ENCODE measurements at regions not wholly inside any gene's neighbourhood (a gene's known extent, or its start where the extent isn't known, plus 50 kb on each side); places are given as distances from the start of the nearest gene placed in this dataset.

DNA sequence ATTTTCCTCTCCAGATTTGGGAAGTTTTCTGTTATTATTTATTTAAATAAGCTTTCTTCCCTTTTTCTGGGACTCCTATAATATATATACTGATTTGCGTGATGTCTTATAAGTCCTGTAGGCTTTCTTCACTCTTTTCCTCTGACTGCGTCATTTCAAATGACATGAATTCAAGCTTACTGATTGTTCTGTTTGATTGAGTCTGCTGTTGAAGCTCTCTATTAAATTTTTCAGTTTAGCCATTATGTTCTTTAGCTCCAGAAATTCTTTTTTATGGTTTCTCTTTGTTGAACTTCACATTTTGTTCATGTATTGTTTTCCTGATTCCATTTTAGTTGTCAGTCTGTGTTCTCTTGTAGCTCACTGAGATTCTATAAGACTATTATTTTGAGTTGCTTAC, 135.8 kb upstream of the PRR23C start (continued):
- TF ChIP-seq EZH2 (IDR thresholded peaks at IDR 0.05; ENCODE audit: borderline replicate concordance, control insufficient read depth, low read depth, low read length) (no peak), RBBP5 (conservative IDR thresholded peaks at IDR 0.05) (no peak)
- TF ChIP-seq, protein P1, sequence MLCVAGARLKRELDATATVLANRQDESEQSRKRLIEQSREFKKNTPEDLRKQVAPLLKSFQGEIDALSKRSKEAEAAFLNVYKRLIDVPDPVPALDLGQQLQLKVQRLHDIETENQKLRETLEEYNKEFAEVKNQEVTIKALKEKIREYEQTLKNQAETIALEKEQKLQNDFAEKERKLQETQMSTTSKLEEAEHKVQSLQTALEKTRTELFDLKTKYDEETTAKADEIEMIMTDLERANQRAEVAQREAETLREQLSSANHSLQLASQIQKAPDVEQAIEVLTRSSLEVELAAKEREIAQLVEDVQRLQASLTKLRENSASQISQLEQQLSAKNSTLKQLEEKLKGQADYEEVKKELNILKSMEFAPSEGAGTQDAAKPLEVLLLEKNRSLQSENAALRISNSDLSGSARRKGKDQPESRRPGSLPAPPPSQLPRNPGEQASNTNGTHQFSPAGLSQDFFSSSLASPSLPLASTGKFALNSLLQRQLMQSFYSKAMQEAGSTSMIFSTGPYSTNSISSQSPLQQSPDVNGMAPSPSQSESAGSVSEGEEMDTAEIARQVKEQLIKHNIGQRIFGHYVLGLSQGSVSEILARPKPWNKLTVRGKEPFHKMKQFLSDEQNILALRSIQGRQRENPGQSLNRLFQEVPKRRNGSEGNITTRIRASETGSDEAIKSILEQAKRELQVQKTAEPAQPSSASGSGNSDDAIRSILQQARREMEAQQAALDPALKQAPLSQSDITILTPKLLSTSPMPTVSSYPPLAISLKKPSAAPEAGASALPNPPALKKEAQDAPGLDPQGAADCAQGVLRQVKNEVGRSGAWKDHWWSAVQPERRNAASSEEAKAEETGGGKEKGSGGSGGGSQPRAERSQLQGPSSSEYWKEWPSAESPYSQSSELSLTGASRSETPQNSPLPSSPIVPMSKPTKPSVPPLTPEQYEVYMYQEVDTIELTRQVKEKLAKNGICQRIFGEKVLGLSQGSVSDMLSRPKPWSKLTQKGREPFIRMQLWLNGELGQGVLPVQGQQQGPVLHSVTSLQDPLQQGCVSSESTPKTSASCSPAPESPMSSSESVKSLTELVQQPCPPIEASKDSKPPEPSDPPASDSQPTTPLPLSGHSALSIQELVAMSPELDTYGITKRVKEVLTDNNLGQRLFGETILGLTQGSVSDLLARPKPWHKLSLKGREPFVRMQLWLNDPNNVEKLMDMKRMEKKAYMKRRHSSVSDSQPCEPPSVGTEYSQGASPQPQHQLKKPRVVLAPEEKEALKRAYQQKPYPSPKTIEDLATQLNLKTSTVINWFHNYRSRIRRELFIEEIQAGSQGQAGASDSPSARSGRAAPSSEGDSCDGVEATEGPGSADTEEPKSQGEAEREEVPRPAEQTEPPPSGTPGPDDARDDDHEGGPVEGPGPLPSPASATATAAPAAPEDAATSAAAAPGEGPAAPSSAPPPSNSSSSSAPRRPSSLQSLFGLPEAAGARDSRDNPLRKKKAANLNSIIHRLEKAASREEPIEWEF (IDR thresholded peaks at IDR 0.05; ENCODE audit: insufficient replicate concordance, low read depth, low read length), result no peak

- CTCF ChIA-PET, result no interaction called here
- 21% methylated on average over 2 of the region's 2 CpGs for WGBS (ENCODE audit: insufficient coverage, insufficient replicate concordance, low lambda C conversion rate, missing lambda C conversion rate)
Observed at GRCh38 chr3:139182143-139182542, 137.5 kb upstream of the PRR23C start.

More at GRCh38 chr3:139182143-139182542, 137.5 kb upstream of the PRR23C start:
- no peak overlapping the region for H3K4me2 ChIP-seq (ENCODE audit: control insufficient read depth, insufficient read depth)
- H3K9ac ChIP-seq (ENCODE audit: control insufficient read depth, insufficient read depth, low read length), result no peak overlapping the region
- DNase-seq (ENCODE audit: low read depth, low spot score), result no peak
- H3K79me2 ChIP-seq (ENCODE audit: control insufficient read depth, insufficient read depth, low read length), result no peaks in the 10 kb centered on the region
- BruUV-seq (replicated peaks), result no TSS peak
- no peak overlapping the region for H3K4me3 ChIP-seq
- POLR2A ChIA-PET, result no interaction called here
- peaks cover 3% of the 10 kb centered on the region; the same call in 2 of the 3 replicates for H3K9me3 ChIP-seq (replicated peaks; ENCODE audit: control insufficient read depth, insufficient read depth, low read length)
- no peaks in the 10 kb centered on the region for H3K4me1 ChIP-seq (ENCODE audit: control insufficient read depth, insufficient read depth, low read length)
- in situ Hi-C loops (cut with MboI) (no loop called here), intact Hi-C loops (cut with micrococcal nuclease; ENCODE audit: unreplicated experiment) (no loop called here)
- no peaks in the 10 kb centered on the region for H3K27me3 ChIP-seq (replicated peaks in 1 of 2; ENCODE audit: control insufficient read depth in 2 of 2, insufficient read depth in 2 of 2, low read length in 1 of 2)
- H4K20me1 ChIP-seq (ENCODE audit: control insufficient read depth, insufficient read depth), result no peaks in the 10 kb centered on the region
- no peaks in the 10 kb centered on the region for H3K36me3 ChIP-seq (ENCODE audit: control insufficient read depth in 2 of 2, insufficient read depth in 2 of 2, low read length in 1 of 2)
- no peak for ATAC-seq
- RAD21 ChIA-PET (ENCODE audit: unreplicated experiment), result no interaction called here
- no peak for FAIRE-seq
- SMC1A ChIA-PET (ENCODE audit: uncharacterized antibody, unreplicated experiment), result interaction anchor here (0.7 kb wide), 1 partner anchor 18 kb away, joined by 3 read pairs; no protein-coding TSS in a partner anchor
- no peak overlapping the region for H2AFZ ChIP-seq (ENCODE audit: control insufficient read depth, low read depth, low read length)
- H3K27ac ChIP-seq (ENCODE audit: control insufficient read depth, insufficient read depth), result no peak overlapping the region
- TF ChIP-seq ESRRA (IDR thresholded peaks at IDR 0.05; ENCODE audit: low read length), result no peak
- no peak for TF ChIP-seq HDAC6 (IDR thresholded peaks at IDR 0.05; ENCODE audit: unreplicated experiment)
- no peak for TF ChIP-seq NKRF (conservative IDR thresholded peaks at IDR 0.05)
- no peak for TF ChIP-seq BCL11A (IDR thresholded peaks at IDR 0.05; ENCODE audit: low read depth, low read length)
- TF ChIP-seq SUZ12 (IDR thresholded peaks at IDR 0.05; ENCODE audit: unreplicated experiment), result no peak
- no peak for TF ChIP-seq IRF4 (IDR thresholded peaks at IDR 0.05; ENCODE audit: low read depth, low read length)
- TF ChIP-seq CHD1 (IDR thresholded peaks at IDR 0.05; ENCODE audit: low read depth, low read length), result no peak
- no peak for TF ChIP-seq SMARCA5 (IDR thresholded peaks at IDR 0.05)
- no peak for TF ChIP-seq TCF7 (IDR thresholded peaks at IDR 0.05; ENCODE audit: borderline replicate concordance)
- TF ChIP-seq YY1 (IDR thresholded peaks at IDR 0.05; ENCODE audit: low read depth, low read length), result no peak
- TF ChIP-seq PML (IDR thresholded peaks at IDR 0.05; ENCODE audit: low read length), result no peak

Data from GM12878 (cell line).